Retinal pigment epithelial cell (primary cell): ENCODE measurements at regions not wholly inside any gene's neighbourhood (a gene's known extent, or its start where the extent isn't known, plus 50 kb on each side); places are given as distances from the start of the nearest gene placed in this dataset.
"Not testable (repeated sequence)": the region's sequence is repeated elsewhere in the genome, so short reads cannot be mapped to it uniquely, and the experiment has no call there.

Source experiments
- DNase-seq: peaks from one replicate; pipeline ENCODE4 v3.0.0-alpha.2; 2010; ENCODE audit warnings: low read depth
- H3K4me3 ChIP-seq: 2 replicates; pipeline ENCODE4 v1.5.1; 2011; ENCODE audit warnings: mild to moderate bottlenecking, low read length, control low read depth, moderate library complexity
- TF ChIP-seq, protein P1 (sequence below): conservative IDR thresholded peaks from 2 replicates; pipeline ENCODE4 v1.5.1; 2011; ENCODE audit warnings: low read depth, low read length, control low read depth, inconsistent platforms

- H3K4me3 ChIP-seq, result no peak overlapping the region
- TF ChIP-seq, protein P1, sequence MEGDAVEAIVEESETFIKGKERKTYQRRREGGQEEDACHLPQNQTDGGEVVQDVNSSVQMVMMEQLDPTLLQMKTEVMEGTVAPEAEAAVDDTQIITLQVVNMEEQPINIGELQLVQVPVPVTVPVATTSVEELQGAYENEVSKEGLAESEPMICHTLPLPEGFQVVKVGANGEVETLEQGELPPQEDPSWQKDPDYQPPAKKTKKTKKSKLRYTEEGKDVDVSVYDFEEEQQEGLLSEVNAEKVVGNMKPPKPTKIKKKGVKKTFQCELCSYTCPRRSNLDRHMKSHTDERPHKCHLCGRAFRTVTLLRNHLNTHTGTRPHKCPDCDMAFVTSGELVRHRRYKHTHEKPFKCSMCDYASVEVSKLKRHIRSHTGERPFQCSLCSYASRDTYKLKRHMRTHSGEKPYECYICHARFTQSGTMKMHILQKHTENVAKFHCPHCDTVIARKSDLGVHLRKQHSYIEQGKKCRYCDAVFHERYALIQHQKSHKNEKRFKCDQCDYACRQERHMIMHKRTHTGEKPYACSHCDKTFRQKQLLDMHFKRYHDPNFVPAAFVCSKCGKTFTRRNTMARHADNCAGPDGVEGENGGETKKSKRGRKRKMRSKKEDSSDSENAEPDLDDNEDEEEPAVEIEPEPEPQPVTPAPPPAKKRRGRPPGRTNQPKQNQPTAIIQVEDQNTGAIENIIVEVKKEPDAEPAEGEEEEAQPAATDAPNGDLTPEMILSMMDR, result no peak
- DNase-seq, result no peak
Measured at GRCh38 chrX:112931478-112931877, 90.8 kb upstream of the AMOT start.

- not testable (repeated sequence) for DNase-seq, H3K4me3 ChIP-seq
Measured at GRCh38 chrX:112923381-112923780, 82.8 kb upstream of the AMOT start.

- DNase-seq, result no peak
- TF ChIP-seq, protein P1, result peak; percentile 20
- H3K4me3 ChIP-seq, result no peak overlapping the region
Measured at GRCh38 chrX:112913807-112914206, 73.2 kb upstream of the AMOT start.

- DNase-seq, result no peak
- TF ChIP-seq, protein P1, result no peak
- no peak overlapping the region for H3K4me3 ChIP-seq
Measured at GRCh38 chrX:112910418-112910817, 69.8 kb upstream of the AMOT start.

DNA sequence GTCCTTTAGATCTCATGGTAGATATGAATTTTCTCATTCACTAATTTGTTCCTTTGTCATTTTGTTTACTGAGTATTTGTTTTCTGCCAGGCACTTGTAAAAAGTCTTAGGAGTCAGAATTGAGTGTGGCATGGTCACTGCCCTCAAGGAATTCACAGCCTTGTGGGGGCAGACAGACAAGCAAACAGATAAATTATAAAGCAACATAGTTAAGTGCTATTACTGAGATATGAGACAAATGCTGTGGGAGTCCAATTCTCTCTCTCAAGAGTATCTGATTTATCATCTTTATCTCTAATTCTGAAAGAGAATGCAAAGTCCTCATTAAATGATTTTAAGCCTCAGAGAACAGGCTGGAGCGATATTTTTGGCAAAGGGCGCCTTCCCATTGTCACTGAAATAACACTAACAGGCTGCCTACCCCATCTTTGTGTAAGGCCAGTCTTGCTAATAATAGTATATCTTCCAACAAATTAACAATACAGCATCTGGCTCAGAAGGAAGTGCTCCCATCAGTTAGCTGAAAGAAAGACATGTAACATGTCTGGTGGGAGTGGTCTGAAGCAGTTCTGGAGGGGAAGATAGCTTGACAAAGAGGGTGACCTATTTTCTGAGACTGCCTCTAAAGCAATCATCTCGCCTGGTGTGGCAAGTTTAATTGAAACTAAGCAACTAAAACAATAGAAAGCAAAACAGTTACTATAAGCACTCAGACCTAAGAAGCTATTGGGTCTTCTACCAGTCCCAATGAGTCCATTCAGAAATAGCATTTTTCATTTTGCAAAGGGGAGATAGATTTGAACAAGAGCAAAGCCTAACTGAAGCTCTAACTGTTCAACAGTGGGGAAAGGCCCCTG, 61.5 kb upstream of the AMOT start:
- H3K4me3 ChIP-seq, result no peak overlapping the region
- DNase-seq, result no peak
- TF ChIP-seq, protein P1, result no peak

DNA sequence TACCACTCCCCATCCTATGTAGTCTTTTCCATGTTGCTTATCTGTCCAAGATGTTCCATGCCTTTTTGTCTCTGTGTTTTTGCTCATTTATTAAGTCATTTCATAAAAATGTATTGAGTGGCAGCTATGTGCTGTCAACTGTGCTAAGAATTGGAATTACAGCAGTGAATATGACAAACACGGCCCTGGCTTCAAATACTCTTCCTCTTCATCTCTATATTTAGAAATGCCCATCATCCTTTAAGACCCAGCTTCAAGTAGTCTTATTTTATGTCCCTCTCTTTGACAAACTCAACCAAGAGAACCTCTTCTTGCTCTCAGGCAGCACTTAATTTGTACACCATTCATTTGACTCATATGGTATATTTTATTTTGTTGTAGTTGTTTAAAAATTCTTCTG, 55.4 kb upstream of the AMOT start:
- TF ChIP-seq, protein P1, result no peak
- no peak for DNase-seq
- H3K4me3 ChIP-seq, result no peak overlapping the region
